AG04449 (cell line): ENCODE measurements at regions not wholly inside any gene's neighbourhood (a gene's known extent, or its start where the extent isn't known, plus 50 kb on each side); places are given as distances from the start of the nearest gene placed in this dataset.

Source experiments
- CTCF ChIA-PET: fragments of 350-600 bp; formaldehyde crosslinking; extraction: SDS; loops from one replicate; lab custom pipeline; 2021; ENCODE audit warnings: antibody characterized with exemption; lab: Yijun Ruan, JAX
- POLR2A ChIA-PET: fragments of 400-600, 350-600 bp; formaldehyde crosslinking; extraction: SDS; loops from one replicate; lab custom pipeline; 2020; ENCODE audit warnings: antibody characterized with exemption, inconsistent platforms; lab: Yijun Ruan, JAX
- DNase-seq: peaks from one replicate; pipeline ENCODE4 v3.0.0-alpha.2; 2010; ENCODE audit warnings: low read depth, low spot score
- H3K4me3 ChIP-seq: 2 replicates; pipeline ENCODE4 v1.5.1; 2011; ENCODE audit warnings: low read depth, mild to moderate bottlenecking, control low read depth, low read length
- TF ChIP-seq, protein P1 (sequence below): IDR thresholded peaks from one replicate; pipeline ENCODE4 v1.5.1; 2011; ENCODE audit warnings: mild to moderate bottlenecking, moderate library complexity, low read length, control low read depth, inconsistent platforms; ENCODE audit not compliant: insufficient read depth; ENCODE audit errors: missing control alignments

DNA sequence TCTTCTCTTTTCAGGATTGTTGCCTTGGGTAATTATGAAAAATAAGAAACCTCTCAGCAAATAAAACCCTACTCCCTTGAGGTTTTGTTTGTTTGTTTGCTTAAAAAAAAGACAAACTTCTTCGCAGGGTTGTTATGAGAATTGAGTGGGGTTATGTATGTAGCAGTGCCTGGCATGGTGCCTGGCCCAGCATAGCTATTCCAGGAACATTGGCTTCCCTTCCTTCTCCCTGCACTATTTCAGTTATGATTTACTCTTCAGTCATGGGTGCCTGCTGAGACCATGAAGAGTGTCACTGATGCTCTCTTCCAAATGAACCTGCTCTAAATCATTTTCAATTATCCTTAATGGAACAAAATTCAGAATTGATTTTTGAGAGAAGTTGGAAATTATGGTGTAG lies 283.5 kb upstream of the ROPN1 start:
- TF ChIP-seq, protein P1, sequence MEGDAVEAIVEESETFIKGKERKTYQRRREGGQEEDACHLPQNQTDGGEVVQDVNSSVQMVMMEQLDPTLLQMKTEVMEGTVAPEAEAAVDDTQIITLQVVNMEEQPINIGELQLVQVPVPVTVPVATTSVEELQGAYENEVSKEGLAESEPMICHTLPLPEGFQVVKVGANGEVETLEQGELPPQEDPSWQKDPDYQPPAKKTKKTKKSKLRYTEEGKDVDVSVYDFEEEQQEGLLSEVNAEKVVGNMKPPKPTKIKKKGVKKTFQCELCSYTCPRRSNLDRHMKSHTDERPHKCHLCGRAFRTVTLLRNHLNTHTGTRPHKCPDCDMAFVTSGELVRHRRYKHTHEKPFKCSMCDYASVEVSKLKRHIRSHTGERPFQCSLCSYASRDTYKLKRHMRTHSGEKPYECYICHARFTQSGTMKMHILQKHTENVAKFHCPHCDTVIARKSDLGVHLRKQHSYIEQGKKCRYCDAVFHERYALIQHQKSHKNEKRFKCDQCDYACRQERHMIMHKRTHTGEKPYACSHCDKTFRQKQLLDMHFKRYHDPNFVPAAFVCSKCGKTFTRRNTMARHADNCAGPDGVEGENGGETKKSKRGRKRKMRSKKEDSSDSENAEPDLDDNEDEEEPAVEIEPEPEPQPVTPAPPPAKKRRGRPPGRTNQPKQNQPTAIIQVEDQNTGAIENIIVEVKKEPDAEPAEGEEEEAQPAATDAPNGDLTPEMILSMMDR = no peak
- ChIA-PET POLR2A (no interaction called here), CTCF (interaction anchor here (1.0 to 2.1 kb wide), 3 partner anchors 9 to 260 kb away, joined by 3 to 8 read pairs (median 3); partner anchors contain the start of gene KALRN)
- no peak overlapping the region for H3K4me3 ChIP-seq
- DNase-seq = no peak

DNA sequence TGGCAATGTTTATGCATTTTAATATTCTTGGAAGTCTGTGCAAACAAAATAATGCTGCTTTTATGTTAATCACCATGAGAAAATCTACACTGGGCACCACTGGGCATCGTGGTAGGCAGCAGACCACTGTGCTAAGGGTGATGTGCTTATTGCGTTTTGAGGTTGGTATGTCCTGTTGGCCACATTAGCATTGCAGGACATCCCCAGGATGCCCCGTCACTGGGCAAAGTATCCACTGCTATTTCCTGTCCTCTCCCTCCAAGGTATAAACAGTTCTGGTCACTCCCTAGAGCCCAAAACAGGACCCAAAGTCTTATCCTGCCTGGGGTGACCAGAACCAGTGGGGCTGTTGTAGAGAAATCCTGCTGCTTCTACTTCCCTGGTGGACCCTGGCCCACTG lies 284.2 kb upstream of the ROPN1 start:
- H3K4me3 ChIP-seq = no peak overlapping the region
- DNase-seq = no peak
- TF ChIP-seq, protein P1 = no peak
- CTCF ChIA-PET = interaction anchor here (1.0 kb wide), 1 partner anchor 243 kb away, joined by 3 read pairs; the partner anchor contains the start of gene KALRN
- POLR2A ChIA-PET = no interaction called here

DNA sequence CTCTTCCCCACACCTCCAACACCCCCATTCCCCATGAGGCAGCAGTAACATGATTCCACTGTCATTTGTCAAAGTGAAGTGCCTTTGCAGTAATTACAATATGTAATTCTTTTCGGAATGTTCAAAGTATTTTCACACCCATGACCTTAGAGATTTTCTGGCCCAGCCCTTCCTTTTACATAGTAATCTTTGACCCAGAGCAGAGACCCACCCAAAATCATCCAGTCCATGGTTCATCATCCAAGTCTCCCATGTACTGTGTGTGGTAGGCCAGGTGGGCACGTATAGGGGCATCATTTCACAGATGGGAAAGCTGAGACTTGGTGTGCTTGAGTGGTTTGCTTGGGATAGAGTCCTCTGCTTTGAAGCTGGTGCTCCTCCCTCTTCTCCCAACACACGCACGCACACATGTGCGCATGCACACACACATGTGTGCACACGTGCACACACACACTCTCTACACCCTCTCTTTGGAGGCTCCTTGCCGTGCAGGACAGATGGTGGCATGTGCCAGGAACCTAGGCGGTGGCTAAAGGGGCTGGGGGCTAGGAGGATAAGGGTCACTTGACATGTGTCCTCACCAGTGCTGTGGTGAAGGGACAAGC lies 284.7 kb upstream of the ROPN1 start:
- POLR2A ChIA-PET = no interaction called here
- TF ChIP-seq, protein P1 = no peak

DNA sequence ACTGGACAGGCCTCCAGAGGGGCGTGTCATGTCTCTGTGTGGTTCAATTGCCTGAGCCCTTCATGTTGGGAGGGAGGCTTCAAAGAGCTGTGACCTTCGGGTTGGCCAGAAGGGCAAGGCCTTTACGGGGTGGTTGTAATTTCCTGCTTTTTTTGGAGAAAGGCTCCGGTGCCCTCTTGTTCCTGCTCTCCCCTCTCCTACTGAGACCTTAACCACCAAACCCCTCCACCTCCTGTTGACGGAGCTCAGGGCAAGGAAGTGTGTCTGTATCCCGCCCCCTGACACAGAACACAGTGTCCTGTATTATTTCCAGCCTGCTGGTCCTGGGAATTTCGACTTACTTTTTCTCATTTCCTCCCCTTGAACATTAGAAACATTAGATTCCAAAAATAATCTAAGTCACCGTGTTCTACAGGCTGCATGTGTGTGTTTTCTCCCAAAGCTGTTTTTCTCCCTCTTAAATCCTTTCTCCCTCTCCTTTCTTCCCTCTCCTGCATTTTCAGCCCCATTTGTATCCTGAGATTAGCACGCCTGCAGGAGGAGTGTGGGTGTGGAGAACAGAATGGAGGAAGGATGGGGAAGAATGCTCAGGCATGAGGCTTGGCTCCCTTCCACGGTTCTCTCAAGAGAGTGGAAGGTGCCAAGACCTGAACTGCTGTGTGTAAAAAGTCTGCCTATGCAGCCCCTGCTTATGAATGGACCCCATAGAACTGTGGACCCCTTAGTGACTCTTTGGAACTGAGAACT lies 285.4 kb upstream of the ROPN1 start:
- POLR2A ChIA-PET = no interaction called here
- TF ChIP-seq, protein P1 = peak; percentile 4
- H3K4me3 ChIP-seq = no peak overlapping the region
- CTCF ChIA-PET = interaction anchor here (0.9 kb wide), 1 partner anchor 10 kb away, joined by 4 read pairs; no protein-coding TSS in a partner anchor
- DNase-seq = no peak

More for the DNA sequence above, 284.7 kb upstream of the ROPN1 start:
- H3K4me3 ChIP-seq = no peak overlapping the region
- CTCF ChIA-PET = interaction anchor here (0.9 kb wide), 1 partner anchor 11 kb away, joined by 4 read pairs; no protein-coding TSS in a partner anchor
- DNase-seq = no peak

DNA sequence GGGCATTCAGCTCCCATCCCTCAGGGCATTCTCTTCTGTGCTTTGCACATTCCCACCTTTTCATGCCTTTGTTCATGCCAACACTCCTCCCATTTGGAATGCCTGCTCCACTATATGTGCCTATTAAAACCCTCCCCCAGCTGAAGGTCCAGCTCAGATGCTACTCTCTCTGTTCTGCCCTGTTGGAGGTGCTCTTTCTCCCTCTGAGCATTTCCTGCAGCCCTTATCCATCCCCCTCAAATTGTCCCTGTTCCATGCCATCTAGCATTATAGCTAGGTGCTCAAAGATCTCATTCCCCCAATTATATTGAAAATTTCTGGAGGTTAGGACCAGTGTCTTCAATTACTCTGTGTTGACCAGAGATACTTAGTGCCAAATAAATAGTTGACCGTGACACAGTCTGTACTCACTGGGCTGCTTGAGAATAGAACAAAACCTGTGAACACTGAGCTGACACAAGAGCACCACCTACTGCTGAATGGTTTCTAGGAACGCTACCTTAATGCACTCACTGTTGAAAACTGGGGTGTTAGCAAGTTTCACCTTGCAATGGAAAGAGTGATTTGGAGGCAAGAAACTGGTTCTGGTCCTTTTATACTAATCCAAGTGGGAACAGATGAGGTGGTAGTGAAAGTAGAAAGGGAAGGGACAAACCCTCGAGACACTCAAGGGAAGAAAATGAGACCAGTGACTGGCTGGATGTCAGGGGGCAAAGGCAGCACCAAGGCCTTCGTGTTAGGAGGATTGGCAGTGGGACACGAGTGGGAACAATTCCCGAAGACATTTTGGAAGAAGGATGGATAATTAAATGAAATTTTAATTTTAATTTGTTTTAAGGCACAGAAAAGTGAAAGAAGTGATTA lies 289.8 kb upstream of the ROPN1 start:
- no peak for DNase-seq
- H3K4me3 ChIP-seq = no peak overlapping the region
- ChIA-PET CTCF (interaction anchor here (0.9 to 7.6 kb wide), 23 partner anchors 9 to 341 kb away, joined by 3 to 97 read pairs (median 5); partner anchors contain the start of gene KALRN), POLR2A (no interaction called here)
- TF ChIP-seq, protein P1 = peak; percentile 58
